Esophagus muscularis mucosa (tissue), 3 donors: ENCODE measurements at regions not wholly inside any gene's neighbourhood (a gene's known extent, or its start where the extent isn't known, plus 50 kb on each side); places are given as distances from the start of the nearest gene placed in this dataset.

Source experiments
- CTCF ChIP-seq, 3 experiments: fragments of 200-600 bp in 2 of 3; fragments of 450-650 bp in 1 of 3; sonication (generic) in 2 of 3; IDR thresholded peaks; one replicate each; pipeline ENCODE4 v1.5.1; 2017 to 2019; ENCODE audit warnings: antibody characterized with exemption in 3 of 3, mild to moderate bottlenecking in 2 of 3, moderate library complexity in 1 of 3
- POLR2AphosphoS5 ChIP-seq, 2 donors: sonication (generic); formaldehyde crosslinking; IDR thresholded peaks; one replicate each; pipeline ENCODE4 v1.6.1; 2017; ENCODE audit warnings: antibody characterized with exemption in 2 of 2

GRCh38 chr3:159662549-159662948 lies 326.1 kb upstream of the IL12A start:
- TF ChIP-seq POLR2AphosphoS5 (IDR thresholded peaks at IDR 0.05) (no peak), CTCF (IDR thresholded peaks at IDR 0.05) (no peak)
